ENCODE measurements at regions not wholly inside any gene's neighbourhood (a gene's known extent, or its start where the extent isn't known, plus 50 kb on each side); places are given as distances from the start of the nearest gene placed in this dataset.

DNA sequence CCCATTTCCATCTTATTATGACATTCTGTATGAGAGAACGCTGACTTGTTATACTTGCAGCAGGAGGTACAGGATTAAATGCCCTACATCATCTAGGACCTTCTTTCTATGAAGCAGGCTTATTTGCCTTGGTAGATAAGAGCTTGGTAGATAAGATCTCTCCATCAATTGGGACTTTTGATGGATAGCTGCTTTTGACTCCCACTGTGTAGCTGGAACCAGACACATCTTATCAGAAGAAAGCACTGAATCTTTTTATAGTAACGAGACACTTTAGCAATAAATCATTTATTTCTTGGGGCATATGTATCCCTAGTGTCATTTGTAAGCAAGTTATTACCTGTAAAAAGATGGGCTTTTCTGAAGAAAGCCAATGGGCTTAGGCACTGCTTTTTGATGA, 613.9 kb downstream of the TECRL start:
- TF ChIP-seq, protein P1, sequence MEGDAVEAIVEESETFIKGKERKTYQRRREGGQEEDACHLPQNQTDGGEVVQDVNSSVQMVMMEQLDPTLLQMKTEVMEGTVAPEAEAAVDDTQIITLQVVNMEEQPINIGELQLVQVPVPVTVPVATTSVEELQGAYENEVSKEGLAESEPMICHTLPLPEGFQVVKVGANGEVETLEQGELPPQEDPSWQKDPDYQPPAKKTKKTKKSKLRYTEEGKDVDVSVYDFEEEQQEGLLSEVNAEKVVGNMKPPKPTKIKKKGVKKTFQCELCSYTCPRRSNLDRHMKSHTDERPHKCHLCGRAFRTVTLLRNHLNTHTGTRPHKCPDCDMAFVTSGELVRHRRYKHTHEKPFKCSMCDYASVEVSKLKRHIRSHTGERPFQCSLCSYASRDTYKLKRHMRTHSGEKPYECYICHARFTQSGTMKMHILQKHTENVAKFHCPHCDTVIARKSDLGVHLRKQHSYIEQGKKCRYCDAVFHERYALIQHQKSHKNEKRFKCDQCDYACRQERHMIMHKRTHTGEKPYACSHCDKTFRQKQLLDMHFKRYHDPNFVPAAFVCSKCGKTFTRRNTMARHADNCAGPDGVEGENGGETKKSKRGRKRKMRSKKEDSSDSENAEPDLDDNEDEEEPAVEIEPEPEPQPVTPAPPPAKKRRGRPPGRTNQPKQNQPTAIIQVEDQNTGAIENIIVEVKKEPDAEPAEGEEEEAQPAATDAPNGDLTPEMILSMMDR (IDR thresholded peaks at IDR 0.05) = no peak
- no peak for TF ChIP-seq POLR2A (IDR thresholded peaks at IDR 0.05)

Measured in esophagus squamous epithelium (tissue), 4 donors.